Ascending aorta (tissue), 2 donors: ENCODE measurements at regions not wholly inside any gene's neighbourhood (a gene's known extent, or its start where the extent isn't known, plus 50 kb on each side); places are given as distances from the start of the nearest gene placed in this dataset.
A peak's percentile ranks its signal among the peaks of the same experiment; 100 is the strongest.

ENCODE experiments used
- DNase-seq, 2 donors: peaks; one replicate each; pipeline ENCODE4 v3.0.0-alpha.2; 2019; ENCODE audit warnings: low spot score in 2 of 2
- H3K27ac ChIP-seq, 2 donors: fragments of 200-600 bp; sonication (generic); one replicate each; pipeline ENCODE4 v1.5.1; 2016 to 2017; ENCODE audit warnings: mild to moderate bottlenecking in 1 of 2
- H3K27me3 ChIP-seq: fragments of 200-600 bp; sonication (generic); one replicate; pipeline ENCODE4 v1.5.1; 2017
- H3K36me3 ChIP-seq, 2 donors: fragments of 200-600 bp; sonication (generic); one replicate each; pipeline ENCODE4 v1.5.1; 2016
- H3K4me1 ChIP-seq, 2 donors: fragments of 200-600 bp; sonication (generic); one replicate each; pipeline ENCODE4 v1.5.1; 2016 to 2017; ENCODE audit warnings: mild to moderate bottlenecking in 1 of 2
- H3K4me3 ChIP-seq, 2 donors: fragments of 200-600 bp; sonication (generic); one replicate each; pipeline ENCODE4 v1.5.1; 2016 to 2017; ENCODE audit warnings: mild to moderate bottlenecking in 1 of 2
- H3K9me3 ChIP-seq, 2 donors: fragments of 200-600 bp; sonication (generic); one replicate each; pipeline ENCODE4 v1.5.1; 2016
- CTCF ChIP-seq, 3 experiments: fragments of 200-600 bp in 2 of 3; fragments of 450-650 bp in 1 of 3; sonication (generic) in 2 of 3; IDR thresholded peaks; one replicate each; pipeline ENCODE4 v1.5.1; 2016 to 2019; ENCODE audit warnings: antibody characterized with exemption in 3 of 3, mild to moderate bottlenecking in 1 of 3, moderate library complexity in 1 of 3
- intact Hi-C: fragments of 100-400 bp; cut with DNase I; formaldehyde crosslinking; loops from one replicate; pipeline ENCODE4 v1.15.1; 2023

- Histone ChIP-seq H3K4me3 (peak overlapping the region in 1 of 2 donors; percentile 26), H3K36me3 (no peaks in the 10 kb centered on the region), H3K27me3 (no peaks in the 10 kb centered on the region), H3K9me3 (no peaks in the 10 kb centered on the region), H3K4me1 (peaks cover 0 to 3% of the 10 kb centered on the region in 2 donors), H3K27ac (peak overlapping the region; percentile 8 to 19)
- peak in 1 of 2 donors; percentile 63 for DNase-seq
- intact Hi-C loops = loop anchor here (1.0 to 5.0 kb wide), 2 partner anchors 148 to 349 kb away; no protein-coding TSS in a partner anchor
- TF ChIP-seq CTCF (IDR thresholded peaks at IDR 0.05) = peak; percentile 34 to 80 (median 70)
These were observed 143.7 kb upstream of the DCN start for GRCh38 chr12:91326058-91327027.

- no peak overlapping the region for H3K27ac ChIP-seq
- no peak overlapping the region for H3K4me3 ChIP-seq
- TF ChIP-seq CTCF (IDR thresholded peaks at IDR 0.05) = no peak
- no peaks in the 10 kb centered on the region for H3K36me3 ChIP-seq
- DNase-seq = no peak
- no peaks in the 10 kb centered on the region for H3K27me3 ChIP-seq
- H3K9me3 ChIP-seq = no peaks in the 10 kb centered on the region
- H3K4me1 ChIP-seq = peaks cover 0 to 3% of the 10 kb centered on the region in 2 donors
- intact Hi-C loops = no loop called here
These were observed 138.4 kb upstream of the DCN start for GRCh38 chr12:91320999-91321398.

GRCh38 chr12:91319071-91319760 is 136.6 kb upstream of the DCN start:
- no peaks in the 10 kb centered on the region for H3K36me3 ChIP-seq
- TF ChIP-seq CTCF (IDR thresholded peaks at IDR 0.05) = no peak
- intact Hi-C loops = no loop called here
- H3K27ac ChIP-seq = no peak overlapping the region
- no peaks in the 10 kb centered on the region for H3K27me3 ChIP-seq
- H3K4me1 ChIP-seq = peaks cover 0 to 3% of the 10 kb centered on the region in 2 donors
- no peak overlapping the region for H3K4me3 ChIP-seq
- DNase-seq = no peak
- H3K9me3 ChIP-seq = no peaks in the 10 kb centered on the region

GRCh38 chr12:91317306-91317705 is 134.7 kb upstream of the DCN start:
- no peaks in the 10 kb centered on the region for H3K9me3 ChIP-seq
- no peak for TF ChIP-seq CTCF (IDR thresholded peaks at IDR 0.05)
- no peaks in the 10 kb centered on the region for H3K27me3 ChIP-seq
- DNase-seq = no peak
- no peak overlapping the region for H3K4me3 ChIP-seq
- H3K27ac ChIP-seq = no peak overlapping the region
- intact Hi-C loops = no loop called here
- H3K4me1 ChIP-seq = peaks cover 0 to 3% of the 10 kb centered on the region in 2 donors
- H3K36me3 ChIP-seq = no peaks in the 10 kb centered on the region

- intact Hi-C loops = no loop called here
- DNase-seq = no peak
- Histone ChIP-seq H3K4me1 (peaks cover 0 to 3% of the 10 kb centered on the region in 2 donors), H3K36me3 (no peaks in the 10 kb centered on the region), H3K27me3 (no peaks in the 10 kb centered on the region), H3K27ac (no peak overlapping the region), H3K4me3 (no peak overlapping the region), H3K9me3 (no peaks in the 10 kb centered on the region)
- no peak for TF ChIP-seq CTCF (IDR thresholded peaks at IDR 0.05)
These were observed 134.3 kb upstream of the DCN start for GRCh38 chr12:91316907-91317269.
